Occipital lobe (tissue), 1 donor: ENCODE measurements at regions not wholly inside any gene's neighbourhood (a gene's known extent, or its start where the extent isn't known, plus 50 kb on each side); places are given as distances from the start of the nearest gene placed in this dataset.

ENCODE experiments used
- DNase-seq: peaks from one replicate; lab custom pipeline; 2025; lab: John Stamatoyannopoulos, UW

- no peak for DNase-seq
These were observed 588.8 kb upstream of the KLF4 start for GRCh38 chr9:108078375-108078774.

DNA sequence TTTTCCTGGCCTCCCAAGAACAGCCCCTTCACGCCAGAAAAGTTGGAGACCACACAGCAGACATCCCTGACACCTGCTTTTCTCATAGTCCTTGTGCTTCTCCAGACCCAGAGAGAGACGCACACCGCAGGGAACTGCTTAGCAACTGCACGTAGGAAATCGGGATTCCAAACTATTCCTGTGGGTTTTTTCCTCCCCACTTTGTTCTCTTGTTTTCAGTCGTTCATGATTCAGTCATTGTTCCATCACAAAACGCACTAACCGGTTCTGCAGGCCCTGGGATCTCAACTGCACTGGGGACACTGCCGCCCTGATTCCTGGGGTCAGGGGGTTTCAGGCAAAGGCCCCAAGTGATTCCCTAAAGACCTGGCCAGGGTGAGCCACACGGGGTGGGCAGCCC, 588.0 kb upstream of the KLF4 start:
- DNase-seq, result no peak

DNA sequence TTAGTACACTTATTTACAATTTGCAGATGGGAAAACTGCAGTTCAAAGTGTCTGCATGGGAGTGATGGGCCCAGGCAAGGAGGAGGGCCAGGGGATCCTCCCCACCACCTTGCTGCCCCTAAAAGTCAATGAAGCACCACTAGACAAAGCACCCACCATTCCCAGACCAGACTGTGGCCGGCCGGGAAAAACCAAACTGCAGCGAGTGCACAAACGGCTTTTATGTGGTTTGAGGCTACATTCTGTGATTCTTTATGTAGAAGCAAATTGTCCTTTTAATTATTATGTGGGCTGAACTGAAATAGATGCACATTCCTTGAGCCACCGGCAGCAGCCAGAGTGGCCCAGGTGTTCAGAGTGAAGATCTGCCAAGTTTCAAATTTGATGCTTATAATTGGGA, 585.3 kb upstream of the KLF4 start:
- no peak for DNase-seq

DNA sequence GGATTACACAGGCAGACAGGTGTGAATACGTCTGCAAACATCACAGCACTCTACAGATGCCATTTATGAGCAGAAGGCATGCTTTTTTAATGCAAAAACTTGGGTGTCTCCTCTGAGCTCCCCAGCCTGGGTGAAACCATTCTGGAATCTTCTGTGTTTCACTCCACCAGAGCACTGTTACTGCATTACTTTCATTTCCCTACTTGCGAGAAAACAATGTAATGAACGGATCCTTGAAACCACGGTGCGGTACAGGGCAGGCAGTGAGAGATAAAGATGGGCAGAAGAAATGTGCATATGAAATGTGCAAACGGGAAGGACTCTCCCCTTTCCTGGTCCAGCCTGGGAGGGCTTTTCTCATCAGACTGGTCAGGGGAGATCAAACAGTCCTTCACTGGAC, 584.3 kb upstream of the KLF4 start:
- no peak for DNase-seq

DNA sequence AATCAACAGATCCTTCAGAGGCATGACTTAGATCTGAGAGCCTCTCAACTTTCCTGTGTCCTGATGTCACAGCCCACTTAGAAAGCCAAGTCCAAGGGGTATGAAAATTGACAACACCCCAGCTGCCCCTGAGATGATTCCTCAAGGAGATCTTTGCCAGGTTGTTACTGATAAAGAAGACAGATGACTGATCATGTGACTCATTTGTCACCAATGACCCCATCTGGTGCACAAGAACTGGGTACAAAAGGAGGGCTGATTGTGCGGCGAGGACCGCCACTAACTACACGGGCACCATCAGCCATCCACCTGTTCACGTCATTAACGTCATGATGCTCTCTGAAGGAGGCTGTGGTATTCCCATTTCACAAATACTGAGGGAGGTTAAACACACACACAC, 583.2 kb upstream of the KLF4 start:
- DNase-seq, result no peak

- no peak for DNase-seq
These were observed 581.3 kb upstream of the KLF4 start for GRCh38 chr9:108070861-108071260.

DNA sequence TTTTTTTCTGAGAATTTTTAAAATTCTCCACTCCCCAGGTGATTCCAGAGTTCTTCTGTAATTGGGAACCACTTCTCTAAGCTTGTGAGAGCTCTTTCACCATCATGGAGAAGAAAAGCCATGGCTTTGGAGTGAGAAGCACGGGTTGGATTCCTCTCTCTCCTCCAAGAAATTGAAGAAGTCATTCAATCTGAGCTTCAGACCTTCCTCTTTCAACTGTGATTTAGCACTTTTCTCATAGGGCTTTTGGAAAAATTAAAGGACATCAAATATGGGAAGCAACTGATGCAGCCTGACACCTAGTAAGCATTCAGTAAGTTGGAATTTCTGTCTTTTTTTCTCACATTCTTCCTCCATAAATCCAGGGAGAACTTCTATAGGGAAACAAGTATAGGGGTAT, 580.4 kb upstream of the KLF4 start:
- no peak for DNase-seq

DNA sequence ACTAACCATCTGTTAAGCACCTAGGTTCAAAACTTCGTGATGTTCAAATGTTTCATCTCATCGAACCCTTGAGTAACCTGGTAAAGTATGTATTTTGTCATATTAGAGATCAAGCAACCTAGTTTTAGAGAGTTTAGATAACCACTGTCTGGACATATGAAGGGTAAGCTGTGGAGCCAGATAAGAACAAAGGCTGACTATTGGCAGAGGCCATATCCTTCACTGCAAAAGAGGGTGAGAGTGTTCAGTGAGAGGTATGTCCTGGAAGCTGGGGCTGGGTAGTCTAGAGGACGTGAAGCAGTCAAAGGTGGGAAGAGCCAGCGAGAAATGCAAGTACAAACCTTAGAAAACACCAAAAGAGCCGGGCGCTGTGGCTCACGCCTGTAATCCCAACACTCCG, 573.1 kb upstream of the KLF4 start:
- no peak for DNase-seq

DNA sequence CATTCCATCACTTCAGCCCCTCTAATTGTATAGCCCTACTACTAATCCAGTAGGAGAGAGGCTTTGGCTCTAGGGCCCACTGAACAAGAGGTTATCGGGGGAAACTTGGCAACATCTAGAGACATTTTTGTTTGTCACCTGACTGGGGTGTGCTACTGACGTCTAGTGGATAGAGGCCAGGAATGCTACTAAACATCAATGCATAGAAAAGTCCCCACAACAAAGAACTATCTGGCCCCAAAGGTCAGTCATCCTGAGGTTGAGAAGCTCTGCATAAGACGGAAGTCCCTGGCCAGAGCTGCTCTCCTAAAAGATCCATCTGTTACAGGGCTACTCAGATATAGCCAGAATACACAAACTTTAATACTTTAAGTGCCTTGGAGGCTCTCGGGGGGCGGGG, 570.6 kb upstream of the KLF4 start:
- no peak for DNase-seq

DNA sequence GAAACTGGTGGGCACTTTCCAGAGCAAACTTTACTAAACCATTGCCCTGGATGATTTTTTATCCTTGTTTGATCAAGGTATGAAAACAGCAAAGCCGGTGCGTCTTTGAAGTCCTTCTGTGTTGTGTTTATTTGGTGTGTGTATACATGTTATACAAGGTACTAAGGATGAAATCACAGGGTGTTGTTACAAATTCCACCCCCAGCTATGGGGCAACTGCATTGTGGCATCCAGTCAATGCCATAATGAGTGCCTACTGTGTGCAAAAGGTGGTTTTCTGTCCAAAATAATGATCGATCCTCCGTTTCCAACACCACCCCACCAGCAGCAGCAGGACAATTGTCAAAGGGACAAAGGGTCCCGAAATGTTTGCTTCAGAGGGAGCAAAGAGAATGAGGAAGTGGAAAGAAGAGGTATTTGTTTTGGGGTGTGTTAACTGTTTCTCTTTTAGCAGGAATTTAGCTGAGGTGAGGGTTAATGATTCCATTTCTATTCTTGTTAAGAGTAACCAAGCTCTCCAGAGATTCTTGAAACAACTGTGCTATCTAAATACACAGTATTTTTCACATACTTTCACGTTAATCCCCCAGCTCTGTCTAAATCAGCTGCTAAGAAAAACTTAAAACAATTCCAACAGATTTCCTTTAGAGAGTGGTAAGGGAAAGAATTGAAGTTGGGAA, 568.7 kb upstream of the KLF4 start:
- no peak for DNase-seq

- no peak for DNase-seq
These were observed 568.0 kb upstream of the KLF4 start for GRCh38 chr9:108057421-108058134.

GRCh38 chr9:108056805-108057386, 567.3 kb upstream of the KLF4 start:
- no peak for DNase-seq

GRCh38 chr9:108056084-108056804, 566.7 kb upstream of the KLF4 start:
- DNase-seq, result no peak

DNA sequence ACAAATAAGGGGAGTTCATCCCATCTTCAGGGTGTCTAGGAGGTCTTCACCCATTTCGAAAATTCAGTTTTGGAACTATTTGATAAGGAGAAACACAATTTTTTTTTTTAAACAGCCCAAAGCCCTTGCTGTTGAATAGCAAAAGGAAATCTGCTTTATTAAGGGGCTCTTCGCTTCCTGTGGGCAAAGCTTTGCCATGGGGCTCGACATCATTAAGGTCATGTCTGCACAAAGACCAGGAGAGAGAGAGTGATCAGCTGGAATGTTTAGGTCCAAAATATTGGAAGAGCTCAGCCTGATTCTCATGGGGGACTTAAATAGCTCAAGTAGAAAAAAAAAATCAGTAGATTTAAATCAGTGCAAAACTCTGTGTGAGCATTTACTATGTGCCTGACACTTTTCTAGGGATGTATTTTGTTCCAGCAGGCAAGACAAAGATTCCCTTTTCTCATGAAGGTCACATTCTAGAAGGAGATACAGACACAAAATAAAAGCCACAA, 564.6 kb upstream of the KLF4 start:
- no peak for DNase-seq

- DNase-seq, result no peak
These were observed 564.0 kb upstream of the KLF4 start for GRCh38 chr9:108053555-108054061.

DNA sequence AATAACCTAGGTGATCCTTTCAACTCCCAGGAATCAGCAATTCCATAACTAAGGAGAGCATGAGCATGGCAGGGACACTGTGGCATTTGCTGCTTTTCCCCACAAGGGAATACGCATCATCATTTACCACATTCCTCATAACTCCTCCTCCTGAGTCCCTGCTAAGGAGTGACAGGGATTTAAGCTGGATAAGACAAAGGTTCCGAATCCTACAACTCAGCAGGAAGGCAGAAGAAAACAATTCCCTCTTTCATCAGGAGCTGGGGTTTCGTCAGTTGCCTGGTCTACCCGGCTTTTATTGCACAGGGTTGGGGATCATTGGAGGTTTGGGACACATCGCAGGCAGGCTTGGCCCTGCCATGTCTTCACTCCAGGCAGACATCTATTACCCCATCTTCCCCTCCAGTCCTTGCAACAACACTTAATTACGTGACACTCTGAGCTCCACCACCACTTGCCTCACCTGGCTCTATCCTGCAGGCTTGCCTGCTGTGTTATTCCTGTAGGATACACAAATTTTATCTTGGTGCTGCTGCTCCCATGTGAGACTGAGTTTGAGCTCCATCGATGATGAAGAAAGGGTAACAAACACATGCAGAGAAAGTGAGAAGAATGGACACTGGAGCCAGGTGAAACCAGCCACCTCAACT, 563.0 kb upstream of the KLF4 start:
- DNase-seq, result no peak

DNA sequence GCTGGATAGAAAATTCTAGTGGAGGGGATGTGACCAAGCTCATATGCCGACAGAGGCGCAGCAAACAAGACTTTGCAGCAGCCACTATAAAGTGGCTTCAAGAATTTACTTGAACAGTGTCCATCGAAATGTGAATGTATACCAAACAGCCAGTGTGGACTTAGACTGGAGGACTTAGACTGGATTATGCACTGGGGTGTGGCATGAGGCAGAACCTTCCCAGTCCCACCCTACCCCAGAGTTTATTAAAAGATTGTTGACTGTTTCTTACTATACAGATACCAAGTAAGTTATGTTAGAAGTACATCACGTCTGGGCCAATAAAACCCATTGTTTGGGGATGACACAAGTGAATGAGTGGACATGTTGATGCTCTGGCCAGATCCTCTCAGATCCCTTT, 561.3 kb upstream of the KLF4 start:
- no peak for DNase-seq

GRCh38 chr9:108049671-108050494, 560.3 kb upstream of the KLF4 start:
- no peak for DNase-seq

GRCh38 chr9:108049026-108049607, 559.5 kb upstream of the KLF4 start:
- DNase-seq, result no peak

- DNase-seq, result no peak
These were observed 558.9 kb upstream of the KLF4 start for GRCh38 chr9:108048406-108049025.
